GM21447 (cell line): ENCODE measurements at regions not wholly inside any gene's neighbourhood (a gene's known extent, or its start where the extent isn't known, plus 50 kb on each side); places are given as distances from the start of the nearest gene placed in this dataset.

ENCODE experiments used
- ATAC-seq: cut with Tn5 transposase; IDR thresholded peaks from one replicate; pipeline ENCODE4 v1.9.1; 2021; ENCODE audit not compliant: unreplicated experiment

DNA sequence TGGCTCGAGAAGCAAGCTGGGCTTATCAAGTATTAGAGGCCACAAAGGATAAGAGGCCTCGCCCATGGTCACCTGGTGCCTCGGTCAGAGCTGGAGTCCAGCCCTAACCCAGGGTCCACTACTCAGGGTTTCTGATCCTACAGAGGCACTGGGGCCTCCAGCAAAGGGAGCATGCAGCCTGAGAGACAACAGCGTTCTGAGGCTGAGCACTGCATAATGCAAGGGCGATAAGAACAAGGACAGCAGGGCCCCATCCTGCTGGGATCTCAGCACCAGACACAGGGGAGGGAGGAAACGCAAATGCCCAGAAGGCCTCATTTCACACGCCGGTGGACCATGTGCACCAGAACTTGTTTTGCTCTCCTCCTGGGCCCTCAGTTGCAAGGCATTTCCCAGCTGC, 63.0 kb downstream of the C5orf15 start:
- no peak for ATAC-seq

DNA sequence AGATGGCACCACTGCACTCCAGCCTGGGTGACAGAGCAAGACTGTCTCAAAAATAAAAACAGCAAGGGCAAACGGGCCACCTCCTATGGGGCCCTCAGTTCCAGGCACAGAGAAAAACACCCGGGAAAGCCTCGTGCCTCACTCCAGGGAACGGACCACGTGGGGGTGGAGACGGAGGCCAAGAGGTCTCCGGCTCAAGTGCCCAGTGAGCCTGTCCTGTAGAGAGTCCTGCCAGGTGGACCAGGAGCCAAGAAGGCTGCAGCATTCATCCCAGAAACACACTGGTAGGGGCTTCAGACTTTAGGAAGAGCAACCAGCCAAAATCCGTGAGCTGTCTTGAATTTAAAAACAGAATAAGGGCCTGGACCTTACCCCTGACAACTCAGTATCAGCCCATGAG, 63.8 kb downstream of the C5orf15 start:
- no peak for ATAC-seq

DNA sequence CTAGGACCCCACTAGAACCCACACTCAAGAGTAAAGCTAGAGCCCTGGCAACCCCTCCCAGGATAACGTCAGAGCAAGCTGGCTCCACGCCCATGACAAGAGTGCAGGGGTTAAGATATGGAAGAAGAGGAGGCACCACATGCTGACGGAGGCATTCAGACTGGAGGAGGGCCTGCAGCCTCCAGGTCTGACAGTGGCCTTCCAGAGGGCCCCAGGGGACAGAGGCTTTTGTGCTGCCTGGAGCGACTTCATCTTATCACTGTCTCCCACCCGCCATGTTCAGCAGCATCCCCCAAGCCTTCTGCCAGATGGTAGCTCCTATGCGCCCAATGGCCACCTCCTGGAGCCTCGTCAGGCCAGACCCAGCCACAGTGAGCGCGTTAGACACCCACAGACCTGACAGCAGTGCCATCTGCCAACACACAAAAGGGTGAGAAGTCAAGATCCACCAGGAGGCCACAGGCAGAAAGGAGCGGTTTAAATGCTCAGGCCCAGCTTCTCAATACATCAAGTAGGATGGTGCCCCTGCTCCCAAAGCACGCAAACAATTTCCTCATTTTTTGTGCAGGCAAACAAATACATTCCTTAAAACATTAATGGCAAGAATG, 65.8 kb downstream of the C5orf15 start:
- ATAC-seq = no peak

DNA sequence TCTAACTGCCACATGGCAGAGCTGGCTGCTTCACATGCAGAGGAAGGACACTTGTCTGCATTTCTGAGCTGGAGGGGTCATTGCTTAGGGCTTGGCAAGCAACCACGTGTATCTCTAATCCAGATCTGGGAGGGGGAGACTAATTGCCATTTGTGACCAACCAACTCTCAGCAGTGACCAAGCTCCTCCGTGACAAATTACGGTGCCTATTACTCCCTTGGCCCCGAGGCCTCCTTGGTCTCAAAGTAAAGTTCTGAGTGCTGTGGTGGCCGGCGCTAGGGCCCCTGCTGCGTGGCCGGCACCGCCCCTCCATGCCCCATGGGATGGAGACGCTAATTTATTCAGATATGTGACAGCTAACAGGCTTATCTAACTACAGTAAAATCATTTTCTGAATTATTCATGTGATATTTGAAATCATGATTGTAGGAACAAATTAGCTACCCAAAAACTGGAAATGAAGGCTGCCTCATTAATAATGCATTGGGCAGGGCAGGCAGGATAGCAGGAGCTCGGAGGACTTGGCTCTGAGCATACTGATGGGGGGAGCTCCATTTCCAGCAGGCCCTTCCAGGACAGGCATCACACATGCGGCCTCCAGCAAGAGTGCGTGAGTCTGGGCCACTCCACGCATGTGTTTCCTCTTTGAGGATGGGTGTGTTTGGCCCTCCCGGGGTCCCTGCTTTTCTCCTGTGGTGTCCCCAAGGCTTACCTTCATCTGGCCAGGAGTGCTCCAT, 67.7 kb downstream of the C5orf15 start:
- ATAC-seq = no peak

DNA sequence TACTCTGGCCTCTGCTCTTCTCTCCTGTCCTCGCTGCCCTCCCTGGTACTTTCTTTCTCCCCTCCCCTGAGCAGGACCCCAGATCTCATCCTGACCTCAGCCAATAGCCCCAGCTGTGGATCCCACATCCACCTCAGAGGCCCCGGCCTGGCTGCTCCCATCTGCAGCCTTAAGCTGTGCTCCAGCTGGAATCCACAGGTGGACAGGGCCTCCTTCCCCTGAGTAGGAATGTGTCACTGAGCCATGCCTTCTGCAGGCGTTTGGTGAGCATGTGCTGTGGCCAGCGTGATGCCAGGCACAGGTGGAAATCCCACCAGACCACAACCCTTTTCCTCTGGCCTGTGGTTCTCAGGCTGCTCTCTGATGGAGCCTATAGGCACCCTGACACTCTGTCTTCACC, 68.9 kb downstream of the C5orf15 start:
- no peak for ATAC-seq

DNA sequence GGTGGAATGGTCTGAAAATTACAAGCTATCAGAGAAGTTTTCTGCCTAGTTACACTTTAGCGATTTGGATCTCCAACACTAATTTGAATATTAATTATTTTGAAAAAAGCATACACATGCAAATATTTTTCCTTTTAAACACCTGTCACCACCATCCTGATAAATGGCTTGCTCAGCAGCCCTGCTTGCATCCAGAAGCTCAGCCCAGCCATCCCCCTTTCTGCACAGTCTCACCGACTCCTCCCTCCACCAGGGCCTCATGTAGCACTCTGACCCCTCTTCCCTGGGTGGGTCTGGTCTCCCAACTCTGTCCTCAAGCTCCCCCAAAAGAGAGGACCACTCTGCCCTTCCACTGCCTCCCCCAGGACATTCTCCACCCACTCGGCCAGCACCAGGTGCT, 70.0 kb downstream of the C5orf15 start:
- ATAC-seq = no peak

DNA sequence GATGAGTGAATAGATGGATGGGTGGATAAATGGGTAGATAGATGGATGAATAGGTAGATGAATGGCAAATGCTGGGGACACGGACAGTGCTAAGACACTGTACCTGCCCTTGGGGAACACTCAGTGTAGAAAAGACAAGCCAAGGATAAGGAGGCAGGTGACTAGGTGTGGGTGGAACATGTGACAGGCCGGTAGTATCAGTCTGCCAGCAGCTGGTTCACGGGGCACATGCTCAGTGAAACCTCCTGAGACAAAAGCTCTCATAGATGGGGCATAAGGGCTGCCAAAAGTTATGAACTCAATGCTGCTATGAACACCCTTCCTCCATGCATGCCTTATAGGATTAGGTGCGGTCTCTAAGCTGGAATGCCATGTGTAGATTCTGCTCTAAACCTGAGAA, 71.0 kb downstream of the C5orf15 start:
- ATAC-seq = no peak

DNA sequence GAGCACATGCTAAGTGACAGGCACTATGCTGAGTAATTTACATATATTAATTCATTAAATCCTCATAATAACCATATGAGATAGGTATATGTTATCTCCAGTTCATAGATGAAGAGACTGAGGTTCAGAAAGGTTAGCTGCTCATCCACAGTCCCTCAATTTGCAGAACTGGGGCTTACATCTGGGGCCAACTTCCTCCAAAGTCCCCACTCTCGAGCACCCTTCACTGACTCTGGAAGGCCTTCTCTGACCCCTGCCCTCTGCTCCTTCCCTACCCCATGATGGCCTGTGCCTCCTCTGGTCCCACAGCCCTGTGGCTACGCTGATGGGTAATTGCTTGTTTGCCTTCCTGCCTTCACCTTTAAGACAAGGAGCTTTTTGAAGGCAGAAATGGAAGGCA, 71.6 kb downstream of the C5orf15 start:
- ATAC-seq = no peak

DNA sequence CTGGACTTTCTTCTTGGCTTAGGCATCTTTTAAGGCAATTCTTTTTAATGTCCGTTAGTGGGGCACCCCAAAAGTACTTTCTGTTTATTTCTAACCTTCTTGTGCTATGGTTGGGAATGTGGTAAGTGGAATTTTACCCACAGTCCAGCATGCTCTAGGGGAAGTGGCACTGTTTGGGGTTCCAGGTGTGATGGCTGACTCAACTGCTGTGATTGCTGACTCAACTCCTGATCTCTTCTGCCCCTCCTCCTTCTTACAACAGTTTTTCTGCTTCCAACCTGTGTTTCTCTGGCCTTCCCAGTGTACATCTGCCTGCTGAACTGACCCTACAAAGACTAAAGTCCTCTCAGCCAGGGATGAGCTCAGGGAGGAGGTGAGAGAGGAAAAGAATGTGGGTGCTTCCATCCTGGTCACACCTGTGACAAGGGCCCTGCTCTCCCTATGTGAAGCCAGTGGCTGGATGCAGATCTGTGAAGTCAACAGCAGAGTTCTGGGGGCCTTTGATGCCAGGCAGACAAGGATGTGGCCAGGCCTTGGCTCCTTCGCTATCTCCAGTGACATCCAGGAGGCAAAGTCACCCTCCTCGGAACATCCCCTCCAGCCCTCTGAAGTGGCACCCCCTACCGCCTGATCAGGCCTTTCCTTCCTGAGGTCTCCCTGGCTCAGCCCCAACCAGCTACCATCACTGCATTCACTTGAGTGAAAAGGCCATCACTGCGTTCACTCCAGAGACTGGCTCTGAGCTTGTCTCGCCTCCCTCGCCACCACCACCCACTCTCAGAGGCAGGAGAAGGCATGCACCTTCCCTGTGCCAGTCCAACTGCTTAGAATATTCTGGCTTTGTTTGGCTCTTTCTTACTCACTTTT, 72.2 kb downstream of the C5orf15 start:
- ATAC-seq = no peak

DNA sequence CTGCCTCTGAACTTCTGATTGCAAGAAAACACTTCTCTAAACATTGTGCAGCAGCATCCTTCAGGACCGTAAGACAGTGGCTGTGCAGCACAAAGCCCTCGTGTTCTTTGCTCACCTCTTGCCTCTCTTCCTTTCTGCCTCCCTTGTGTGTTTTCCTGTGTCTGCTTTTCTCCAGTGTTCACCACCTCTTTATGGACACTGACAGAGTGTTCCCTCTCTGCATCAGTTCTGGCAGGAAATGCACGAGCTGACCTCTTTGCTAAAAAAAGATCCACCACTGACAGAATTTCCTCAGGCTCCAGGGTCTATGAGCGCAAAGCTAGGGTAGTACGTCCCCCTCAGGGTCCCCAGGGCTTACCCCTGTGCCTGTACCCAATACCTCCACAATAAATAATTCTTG, 74.3 kb downstream of the C5orf15 start:
- ATAC-seq = no peak

DNA sequence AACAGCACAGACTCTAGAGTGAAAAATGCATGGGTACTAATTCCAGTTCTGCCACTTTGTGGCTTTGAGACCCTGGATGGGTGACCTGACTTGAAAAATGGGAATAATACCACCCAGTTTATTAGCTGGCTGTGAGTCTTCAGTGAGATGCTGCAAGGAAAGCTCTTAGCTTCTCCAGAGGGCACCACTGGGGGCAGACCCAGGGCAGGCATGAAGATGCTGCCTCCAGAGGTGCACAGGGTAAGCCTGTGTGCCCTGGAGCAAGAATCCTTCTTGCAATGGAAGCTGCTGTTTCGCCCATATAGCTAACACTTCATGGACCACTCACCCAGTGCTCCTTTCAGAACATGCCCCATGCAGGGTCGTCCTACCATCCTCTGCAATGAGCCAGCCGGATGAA, 75.7 kb downstream of the C5orf15 start:
- ATAC-seq = no peak

DNA sequence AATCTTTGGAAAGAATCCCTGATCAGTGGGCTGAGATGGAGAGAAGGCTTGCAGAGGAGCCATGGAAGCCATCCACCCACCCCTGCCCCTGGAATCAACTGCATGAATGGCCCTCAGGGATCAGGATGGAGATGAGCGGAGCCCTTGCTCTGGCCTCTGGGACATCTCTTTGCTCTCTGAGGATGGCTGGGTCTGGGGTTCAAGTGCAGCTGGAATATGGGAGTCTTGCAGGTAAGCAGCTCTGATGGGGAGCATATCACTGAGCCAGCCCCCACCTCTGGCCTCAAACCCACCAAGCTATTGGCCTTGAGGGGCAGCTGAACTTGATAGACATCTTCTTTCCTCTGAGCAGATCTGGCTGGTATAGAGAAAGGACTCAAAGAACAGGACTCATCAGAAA, 76.1 kb downstream of the C5orf15 start:
- ATAC-seq = no peak

DNA sequence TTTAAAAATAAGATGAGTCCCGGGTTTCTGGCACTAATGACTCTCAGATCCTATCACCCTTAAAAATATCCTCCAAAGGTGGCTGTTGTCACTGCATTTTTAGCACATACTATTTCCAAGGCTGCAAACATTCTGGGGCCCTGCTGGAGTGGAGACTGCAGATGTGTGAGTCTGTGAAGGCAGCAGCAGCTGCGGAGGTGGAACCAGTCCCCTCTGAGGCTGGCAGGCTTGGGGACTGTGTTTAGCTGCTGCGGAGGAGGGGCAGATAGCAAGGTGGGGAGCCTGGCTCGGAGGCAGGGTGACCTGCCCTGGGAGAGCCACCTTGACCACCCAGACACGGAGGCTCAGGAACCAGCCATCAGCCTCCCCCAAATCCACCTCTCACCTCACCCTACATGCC, 77.0 kb downstream of the C5orf15 start:
- no peak for ATAC-seq

DNA sequence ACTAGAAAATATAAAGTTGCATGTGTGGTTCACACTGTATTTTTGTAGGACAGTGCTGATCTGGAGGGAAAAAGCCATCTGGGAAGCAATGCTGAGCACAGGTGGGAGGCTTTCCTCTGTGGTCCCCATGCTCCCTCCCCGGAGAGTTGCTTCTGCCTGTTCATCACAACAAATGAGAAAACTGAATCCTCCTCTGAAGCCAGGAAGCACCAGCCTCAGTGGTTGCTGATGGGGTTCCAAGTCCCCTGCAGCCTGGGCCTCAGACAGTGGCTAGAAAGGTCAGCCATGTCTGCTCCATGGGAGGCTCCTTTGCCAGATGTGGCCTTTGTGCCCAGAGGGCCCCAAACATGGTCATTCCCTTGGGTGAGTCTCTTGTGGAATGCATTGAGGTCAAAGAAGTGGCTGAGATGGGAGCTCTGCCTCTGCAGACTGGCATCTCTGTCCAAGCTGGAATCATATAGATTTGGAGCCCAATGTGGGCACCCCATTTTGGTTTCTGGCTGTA, 77.6 kb downstream of the C5orf15 start:
- no peak for ATAC-seq

DNA sequence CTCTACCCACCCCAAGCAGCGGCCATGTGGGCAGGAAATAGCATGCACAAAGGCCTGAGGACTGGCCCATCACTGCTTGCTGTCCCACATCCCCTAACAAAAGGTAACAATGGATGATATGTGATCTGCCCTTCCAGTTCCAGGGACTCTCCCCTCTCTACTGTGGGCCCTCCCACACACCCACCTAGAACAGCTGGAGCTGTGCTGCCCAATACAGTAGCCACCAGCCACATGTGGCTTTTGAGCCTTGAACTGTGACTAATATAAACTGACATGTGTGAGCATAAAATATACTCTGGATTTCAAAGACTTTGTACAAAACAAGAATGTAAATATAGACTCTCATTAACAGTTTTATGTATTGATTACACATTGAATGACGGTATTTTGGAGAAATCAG, 78.1 kb downstream of the C5orf15 start:
- ATAC-seq = no peak

DNA sequence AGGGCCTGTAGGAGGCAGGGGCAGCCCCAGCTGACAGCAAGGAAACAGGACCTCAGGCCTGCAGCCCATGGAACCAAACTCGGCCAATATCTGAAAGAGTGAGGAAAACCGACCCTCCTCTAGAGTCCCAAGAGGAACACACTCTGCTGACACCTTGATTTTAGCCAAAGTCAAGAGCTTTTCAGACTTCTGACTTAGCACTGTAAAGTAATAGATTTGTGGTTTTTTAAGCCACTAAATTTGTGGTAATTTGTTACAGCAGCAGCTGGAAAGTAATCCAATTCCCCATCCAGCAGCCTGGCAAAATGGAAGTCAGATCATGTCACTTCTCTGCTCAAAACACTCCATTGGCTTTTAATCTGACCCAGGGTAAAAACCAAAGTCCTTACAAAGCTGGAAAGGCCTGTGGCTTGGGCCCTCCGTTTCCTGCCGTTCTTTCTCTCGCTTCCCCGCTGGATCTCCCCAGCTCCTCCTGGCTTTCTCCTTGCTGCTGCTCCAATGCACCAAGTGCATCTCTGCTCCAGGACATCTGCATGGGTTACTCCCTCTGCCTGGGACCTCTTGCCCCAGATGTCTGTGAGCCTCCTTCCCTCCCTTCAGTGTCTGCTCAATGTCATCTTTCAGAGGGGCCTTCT, 79.0 kb downstream of the C5orf15 start:
- ATAC-seq = no peak

DNA sequence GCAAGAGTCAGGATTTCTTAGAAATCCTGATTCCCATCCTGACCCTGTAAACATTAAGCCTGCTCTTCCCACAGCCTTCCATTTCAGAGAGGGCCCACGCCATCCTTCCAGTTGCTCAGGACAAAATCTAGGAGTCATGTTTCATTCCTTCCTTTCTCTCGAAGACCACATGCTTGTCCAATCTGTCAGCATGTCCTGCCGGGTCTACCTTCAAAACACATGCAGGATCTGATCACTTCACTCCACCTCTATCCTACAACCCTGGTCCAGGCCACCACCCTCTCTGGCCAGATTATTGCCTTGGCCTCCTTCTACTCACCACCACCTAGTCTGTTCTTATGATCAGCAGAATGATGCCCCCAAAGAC, 79.8 kb downstream of the C5orf15 start:
- no peak for ATAC-seq

DNA sequence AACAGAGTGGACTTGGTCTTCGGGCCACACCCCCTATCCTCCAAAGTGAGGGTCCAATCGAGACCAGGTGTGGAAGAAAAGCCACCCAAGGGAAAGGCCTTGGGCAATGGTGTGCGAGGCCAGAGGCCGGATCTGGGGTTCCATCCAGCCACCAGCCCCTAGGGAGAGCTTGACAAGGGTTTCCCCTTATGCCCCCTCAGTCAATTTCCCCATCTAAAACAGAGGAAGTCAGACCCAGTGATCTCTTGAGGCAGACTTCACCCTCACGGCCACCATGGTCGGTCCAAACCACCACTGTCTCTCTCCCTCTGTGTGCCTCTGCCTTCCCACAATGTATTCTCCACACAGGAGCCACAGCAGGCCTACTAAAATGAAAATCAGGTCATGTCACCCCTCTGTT, 82.9 kb downstream of the C5orf15 start:
- ATAC-seq = no peak

DNA sequence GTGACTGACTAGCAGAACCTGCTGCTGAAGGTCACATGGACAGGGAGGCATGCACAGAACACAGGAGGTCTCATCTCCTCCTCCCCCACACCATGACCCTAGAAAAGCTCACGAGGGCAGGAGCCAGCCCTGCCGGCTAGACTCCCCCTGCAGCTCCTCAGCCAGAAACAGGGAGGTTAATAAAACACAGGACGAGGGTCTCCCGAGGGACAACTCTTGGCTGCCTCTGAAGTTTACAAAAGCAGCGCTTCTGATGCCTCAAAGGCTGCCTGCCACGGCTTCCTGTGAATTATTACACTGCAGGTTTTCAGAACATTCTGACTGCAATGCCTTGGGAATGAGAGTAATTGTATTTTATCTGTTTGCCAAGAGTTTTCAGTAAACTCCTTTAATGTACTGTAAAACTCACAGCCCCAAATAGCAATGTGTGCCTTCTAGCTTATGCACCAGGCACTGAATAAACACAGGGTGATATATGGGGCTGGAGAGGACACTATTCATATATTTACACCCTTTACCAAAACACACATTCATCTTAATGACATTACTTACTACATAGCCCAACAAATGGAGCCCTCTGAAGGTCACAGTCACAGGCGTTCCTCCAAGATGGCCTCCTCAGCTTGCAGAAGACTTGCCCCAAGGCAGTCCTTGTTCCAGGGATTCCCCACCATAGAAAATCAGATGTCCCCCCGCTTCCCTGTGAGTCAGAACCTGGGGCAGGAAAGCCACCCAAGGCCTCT, 83.7 kb downstream of the C5orf15 start:
- ATAC-seq = no peak

DNA sequence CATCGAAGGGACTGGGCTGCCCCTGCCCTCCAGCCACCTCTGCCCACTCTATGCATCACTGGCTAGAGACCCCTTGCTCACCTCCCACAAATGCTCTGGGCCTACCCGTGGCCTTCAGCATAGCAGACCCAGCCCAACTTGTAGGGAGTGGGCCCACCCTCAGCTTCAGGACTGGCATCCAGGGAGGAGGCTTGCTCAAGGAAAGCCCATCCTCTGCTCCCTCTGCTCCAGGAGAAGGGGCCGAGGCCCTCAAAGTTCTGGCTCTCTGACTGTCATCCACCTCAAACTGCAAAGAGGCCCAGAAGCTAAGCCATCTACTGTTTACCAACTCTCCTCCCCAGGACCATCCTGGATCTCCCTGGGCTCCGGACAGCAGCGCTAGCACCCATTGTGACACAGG, 84.5 kb downstream of the C5orf15 start:
- ATAC-seq = no peak

DNA sequence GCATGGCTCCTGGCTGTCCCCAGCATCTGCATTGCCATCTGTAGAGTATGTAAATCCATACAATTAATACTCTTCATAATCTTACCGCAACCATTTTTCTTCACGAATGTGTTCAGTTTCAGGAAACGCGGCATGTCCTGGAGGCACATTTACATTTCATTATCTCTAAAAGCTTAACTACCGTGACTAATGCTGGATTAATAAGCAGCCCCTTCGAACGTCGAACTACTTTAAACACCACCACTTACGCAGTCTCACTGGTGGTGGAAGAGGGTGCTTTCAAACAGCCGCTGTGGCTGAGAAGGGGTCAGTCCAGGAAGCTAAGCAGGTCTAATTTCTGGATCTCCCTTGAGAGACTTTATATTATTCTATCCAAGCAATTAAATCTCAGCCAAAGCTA, 85.6 kb downstream of the C5orf15 start:
- ATAC-seq = no peak
